ENCODE measurements at regions not wholly inside any gene's neighbourhood (a gene's known extent, or its start where the extent isn't known, plus 50 kb on each side); places are given as distances from the start of the nearest gene placed in this dataset.

DNA sequence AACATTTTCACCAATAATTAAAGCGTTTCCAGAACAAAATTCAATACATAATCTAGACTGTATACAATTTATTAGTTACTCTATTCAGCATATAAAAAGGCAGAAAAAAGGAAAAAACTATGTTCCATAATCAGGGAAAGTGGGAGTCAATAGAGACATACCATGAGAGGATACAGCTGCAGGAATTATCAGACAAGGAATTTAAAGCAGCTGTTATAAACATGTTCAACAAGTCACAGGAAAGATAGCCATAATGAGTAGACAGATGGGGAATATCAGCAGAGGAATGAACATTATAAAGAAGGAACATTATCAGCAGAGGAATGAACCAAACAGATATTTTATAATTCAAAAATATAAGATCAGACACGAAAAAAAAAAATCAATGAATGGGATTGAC, 500.6 kb upstream of the RPS6KA3 start:
- TF ChIP-seq, protein P1, sequence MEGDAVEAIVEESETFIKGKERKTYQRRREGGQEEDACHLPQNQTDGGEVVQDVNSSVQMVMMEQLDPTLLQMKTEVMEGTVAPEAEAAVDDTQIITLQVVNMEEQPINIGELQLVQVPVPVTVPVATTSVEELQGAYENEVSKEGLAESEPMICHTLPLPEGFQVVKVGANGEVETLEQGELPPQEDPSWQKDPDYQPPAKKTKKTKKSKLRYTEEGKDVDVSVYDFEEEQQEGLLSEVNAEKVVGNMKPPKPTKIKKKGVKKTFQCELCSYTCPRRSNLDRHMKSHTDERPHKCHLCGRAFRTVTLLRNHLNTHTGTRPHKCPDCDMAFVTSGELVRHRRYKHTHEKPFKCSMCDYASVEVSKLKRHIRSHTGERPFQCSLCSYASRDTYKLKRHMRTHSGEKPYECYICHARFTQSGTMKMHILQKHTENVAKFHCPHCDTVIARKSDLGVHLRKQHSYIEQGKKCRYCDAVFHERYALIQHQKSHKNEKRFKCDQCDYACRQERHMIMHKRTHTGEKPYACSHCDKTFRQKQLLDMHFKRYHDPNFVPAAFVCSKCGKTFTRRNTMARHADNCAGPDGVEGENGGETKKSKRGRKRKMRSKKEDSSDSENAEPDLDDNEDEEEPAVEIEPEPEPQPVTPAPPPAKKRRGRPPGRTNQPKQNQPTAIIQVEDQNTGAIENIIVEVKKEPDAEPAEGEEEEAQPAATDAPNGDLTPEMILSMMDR (IDR thresholded peaks at IDR 0.05; ENCODE audit: low read depth, low read length, missing control alignments), result no peak
- DNase-seq (ENCODE audit: low read depth), result no peak
- no peak overlapping the region for H3K4me3 ChIP-seq (ENCODE audit: low read depth, low read length)
- in situ Hi-C loops (cut with HindIII; ENCODE audit: low sequenced_read_pairs), result no loop called here

DNA sequence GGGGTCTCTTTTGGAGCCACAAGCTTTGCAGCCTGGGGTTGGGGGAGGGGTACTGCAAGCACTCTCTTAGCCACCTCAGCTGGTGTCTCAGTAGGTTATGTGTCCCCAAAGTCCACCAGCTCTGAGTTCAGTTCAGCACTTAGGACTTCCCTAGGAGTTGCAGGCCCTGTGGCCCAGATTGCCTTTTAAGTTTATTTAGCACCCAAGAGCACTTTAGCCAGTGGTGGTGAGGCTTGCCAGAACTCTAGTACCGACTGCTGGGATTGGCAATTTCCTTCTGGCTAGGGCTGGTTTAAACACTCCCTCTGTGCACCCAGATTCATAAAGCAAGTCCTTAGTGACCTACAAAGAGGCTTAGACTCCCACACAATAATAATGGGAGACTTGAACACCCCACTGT, 489.9 kb upstream of the RPS6KA3 start:
- in situ Hi-C loops (cut with HindIII; ENCODE audit: low sequenced_read_pairs), result no loop called here
- no peak overlapping the region for H3K4me3 ChIP-seq (ENCODE audit: low read depth, low read length)
- TF ChIP-seq, protein P1 (IDR thresholded peaks at IDR 0.05; ENCODE audit: low read depth, low read length, missing control alignments), result no peak
- DNase-seq (ENCODE audit: low read depth), result no peak

DNA sequence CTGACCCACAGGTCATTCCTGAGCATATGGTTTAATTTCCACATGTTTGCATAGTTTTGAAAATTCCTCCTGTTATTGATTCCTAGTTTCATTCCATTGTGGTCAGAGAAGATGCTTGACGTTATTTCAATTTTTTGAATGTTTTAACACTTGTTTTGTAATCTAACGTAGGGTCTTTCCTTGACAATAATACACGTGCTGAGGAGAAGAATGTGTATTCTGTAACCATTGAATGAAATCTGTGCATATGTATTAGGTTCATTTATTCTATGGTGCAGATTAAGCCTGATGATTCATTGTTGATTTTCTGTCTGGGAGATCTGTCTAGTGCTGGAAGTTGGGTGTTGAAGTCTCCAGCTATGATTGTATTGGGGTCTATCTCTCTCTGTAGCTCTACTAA, 486.4 kb upstream of the RPS6KA3 start:
- in situ Hi-C loops (cut with HindIII; ENCODE audit: low sequenced_read_pairs), result no loop called here
- no peak for DNase-seq (ENCODE audit: low read depth)
- no peak overlapping the region for H3K4me3 ChIP-seq (ENCODE audit: low read depth, low read length)
- TF ChIP-seq, protein P1 (IDR thresholded peaks at IDR 0.05; ENCODE audit: low read depth, low read length, missing control alignments), result no peak

DNA sequence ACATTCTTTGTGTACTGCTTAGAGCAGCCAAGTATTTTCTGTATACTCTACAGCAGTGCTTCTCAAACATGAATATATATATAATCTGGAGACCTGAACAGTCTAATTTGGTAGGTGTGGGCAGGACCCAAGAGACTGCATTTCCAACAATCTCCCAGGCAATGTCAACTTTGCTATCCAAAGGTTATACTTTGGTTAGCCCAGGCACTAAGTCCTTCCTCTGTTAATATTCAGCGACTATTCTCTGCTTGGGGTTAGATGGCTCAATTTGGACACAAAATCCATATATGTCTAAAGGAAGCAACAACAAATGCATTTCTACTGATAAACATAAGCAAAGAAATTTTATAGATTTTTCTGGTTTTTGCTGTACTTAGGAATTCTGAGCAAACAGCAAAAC, 480.0 kb upstream of the RPS6KA3 start:
- TF ChIP-seq, protein P1 (IDR thresholded peaks at IDR 0.05; ENCODE audit: low read depth, low read length, missing control alignments), result no peak
- DNase-seq (ENCODE audit: low read depth), result no peak
- in situ Hi-C loops (cut with HindIII; ENCODE audit: low sequenced_read_pairs), result no loop called here
- H3K4me3 ChIP-seq (ENCODE audit: low read depth, low read length), result no peak overlapping the region

DNA sequence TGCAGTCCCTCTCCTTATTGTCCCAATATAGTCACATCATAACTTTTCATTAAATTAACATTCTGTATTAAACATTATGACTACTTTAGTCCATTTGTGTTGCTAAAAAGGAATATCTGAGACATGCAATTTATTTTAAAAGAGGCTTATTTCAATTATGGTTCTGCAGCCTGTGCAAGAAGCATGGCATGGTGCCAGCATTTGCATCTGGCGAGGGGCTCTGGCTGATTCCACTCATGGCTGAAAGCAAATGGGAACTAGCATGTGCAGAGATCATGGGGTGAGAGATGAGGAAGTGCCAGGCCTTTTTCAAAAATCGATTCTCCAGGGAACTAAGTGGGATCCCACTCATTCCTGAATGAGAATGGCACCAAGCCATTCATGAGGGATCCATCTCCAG, 476.3 kb upstream of the RPS6KA3 start:
- DNase-seq (ENCODE audit: low read depth), result no peak
- no peak overlapping the region for H3K4me3 ChIP-seq (ENCODE audit: low read depth, low read length)
- in situ Hi-C loops (cut with HindIII; ENCODE audit: low sequenced_read_pairs), result no loop called here
- TF ChIP-seq, protein P1 (IDR thresholded peaks at IDR 0.05; ENCODE audit: low read depth, low read length, missing control alignments), result no peak

DNA sequence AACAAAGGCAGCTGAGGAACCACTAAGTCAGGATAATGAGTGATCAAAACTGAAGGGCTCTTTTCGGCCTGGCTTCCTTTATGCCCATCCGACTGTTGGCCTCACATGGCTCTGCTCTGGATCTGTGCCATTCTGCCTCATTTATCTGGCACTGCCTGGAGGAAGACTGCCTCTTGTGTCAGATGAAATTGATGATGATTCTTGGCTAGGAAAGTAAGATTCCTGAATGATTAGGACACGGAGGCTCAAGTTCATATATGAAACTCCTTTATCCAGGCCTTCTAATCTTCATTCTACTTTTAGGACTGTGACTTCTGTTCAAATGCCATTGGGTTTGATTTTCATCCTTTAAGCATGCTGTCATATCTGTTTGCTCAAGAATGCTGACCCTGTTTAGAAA, 475.4 kb upstream of the RPS6KA3 start:
- in situ Hi-C loops (cut with HindIII; ENCODE audit: low sequenced_read_pairs), result no loop called here
- DNase-seq (ENCODE audit: low read depth), result no peak
- H3K4me3 ChIP-seq (ENCODE audit: low read depth, low read length), result no peak overlapping the region
- TF ChIP-seq, protein P1 (IDR thresholded peaks at IDR 0.05; ENCODE audit: low read depth, low read length, missing control alignments), result no peak

DNA sequence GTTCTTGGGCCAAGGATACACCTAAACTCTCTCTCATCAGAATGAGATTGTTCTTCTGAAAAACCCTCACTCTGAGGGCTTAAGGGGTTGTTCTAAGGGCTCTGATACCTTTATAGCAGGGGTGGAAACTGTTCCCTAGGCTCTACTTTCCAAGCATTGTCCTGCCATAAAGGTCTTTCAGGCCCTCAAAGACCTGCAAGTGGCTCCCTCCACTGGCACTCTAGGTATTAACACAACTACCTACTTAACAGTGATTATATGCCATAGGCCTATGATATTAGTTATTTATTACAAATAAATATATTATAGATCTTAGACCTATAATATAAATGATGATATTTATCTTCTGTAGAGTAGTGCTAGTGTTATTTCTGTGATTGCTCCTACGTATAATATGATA, 473.7 kb upstream of the RPS6KA3 start:
- no peak for DNase-seq (ENCODE audit: low read depth)
- in situ Hi-C loops (cut with HindIII; ENCODE audit: low sequenced_read_pairs), result no loop called here
- TF ChIP-seq, protein P1 (IDR thresholded peaks at IDR 0.05; ENCODE audit: low read depth, low read length, missing control alignments), result no peak
- no peak overlapping the region for H3K4me3 ChIP-seq (ENCODE audit: low read depth, low read length)

Data from astrocyte of the cerebellum (primary cell).